Amygdala (tissue), 56 donors: ENCODE measurements at regions not wholly inside any gene's neighbourhood (a gene's known extent, or its start where the extent isn't known, plus 50 kb on each side); places are given as distances from the start of the nearest gene placed in this dataset.
"Not testable (repeated sequence)": the region's sequence is repeated elsewhere in the genome, so short reads cannot be mapped to it uniquely, and the experiment has no call there.

Experiments used
- DNase-seq, 56 donors: peaks; one replicate each; lab custom pipeline; 2025; lab: John Stamatoyannopoulos, UW

DNA sequence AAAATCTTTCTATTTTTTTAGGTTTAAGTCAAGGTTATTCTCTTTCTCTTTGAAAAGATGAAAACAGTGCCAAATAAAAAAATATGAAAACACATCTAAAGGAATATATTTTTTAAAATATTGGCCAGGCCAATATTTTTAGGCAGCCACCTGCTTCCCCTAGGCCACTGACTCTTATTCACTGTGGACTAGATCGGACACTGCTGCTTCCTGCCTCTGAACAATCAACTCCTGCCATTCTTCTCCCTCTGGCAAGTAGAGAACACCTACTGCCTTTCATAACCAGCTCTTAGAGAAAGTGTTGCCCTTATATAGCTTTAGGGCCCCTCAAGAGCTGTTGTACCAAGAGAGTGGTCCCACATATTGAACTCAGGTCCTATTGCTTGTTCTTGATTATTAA is 529.2 kb downstream of the RAPGEF2 start:
- no peak for DNase-seq

GRCh38 chr4:159639671-159640323 is 536.9 kb downstream of the RAPGEF2 start:
- peak in 5 of 56 donors; percentile 1 to 35 (median 3) for DNase-seq

DNA sequence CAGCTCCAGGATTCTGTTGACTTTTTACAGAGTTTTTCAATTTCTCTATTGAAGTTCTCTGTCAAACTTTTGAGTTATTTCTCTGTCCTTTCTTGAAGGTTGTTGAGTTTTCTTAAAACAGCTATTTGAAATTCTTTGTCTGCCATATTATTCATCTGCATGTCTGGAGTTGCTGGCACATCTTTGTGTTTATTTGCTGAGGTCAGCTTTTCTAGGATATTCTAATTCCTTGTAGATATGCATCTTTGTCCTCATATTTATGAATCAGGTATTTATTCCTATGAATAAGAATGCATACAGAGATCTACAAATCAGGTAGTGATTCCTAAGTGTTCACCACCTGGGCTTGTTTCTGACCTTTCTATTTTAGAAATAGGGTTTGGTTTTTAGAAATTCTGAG is 546.4 kb downstream of the RAPGEF2 start:
- DNase-seq, result no peak

GRCh38 chr4:159652871-159653270 is 550.0 kb downstream of the RAPGEF2 start:
- no peak for DNase-seq

- no peak for DNase-seq
Measured at GRCh38 chr4:159655547-159655946, 552.7 kb downstream of the RAPGEF2 start.

DNA sequence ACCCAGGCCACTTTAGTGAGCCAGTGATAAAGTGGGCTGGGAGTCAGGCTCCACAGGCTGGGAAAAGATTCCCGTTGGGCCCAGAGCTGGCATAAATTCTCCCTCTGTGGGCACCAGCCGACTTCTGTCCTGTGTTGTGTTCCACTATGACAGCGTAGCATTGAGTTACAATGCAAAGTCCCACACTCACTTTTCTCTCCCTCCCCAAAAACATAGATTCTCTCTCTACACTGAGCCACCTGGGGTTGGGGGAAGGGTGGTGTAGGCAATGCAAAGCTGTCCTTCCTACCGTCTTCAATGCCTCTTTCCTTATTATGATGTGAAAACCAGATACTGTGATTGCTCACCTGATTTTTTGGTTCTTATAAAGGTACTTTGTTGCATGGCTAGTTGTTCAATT is 566.2 kb downstream of the RAPGEF2 start:
- DNase-seq, result no peak

GRCh38 chr4:159673221-159673620 is 570.3 kb downstream of the RAPGEF2 start:
- DNase-seq, result no peak

- DNase-seq, result no peak
Measured at GRCh38 chr4:159674241-159674640, 571.4 kb downstream of the RAPGEF2 start.

DNA sequence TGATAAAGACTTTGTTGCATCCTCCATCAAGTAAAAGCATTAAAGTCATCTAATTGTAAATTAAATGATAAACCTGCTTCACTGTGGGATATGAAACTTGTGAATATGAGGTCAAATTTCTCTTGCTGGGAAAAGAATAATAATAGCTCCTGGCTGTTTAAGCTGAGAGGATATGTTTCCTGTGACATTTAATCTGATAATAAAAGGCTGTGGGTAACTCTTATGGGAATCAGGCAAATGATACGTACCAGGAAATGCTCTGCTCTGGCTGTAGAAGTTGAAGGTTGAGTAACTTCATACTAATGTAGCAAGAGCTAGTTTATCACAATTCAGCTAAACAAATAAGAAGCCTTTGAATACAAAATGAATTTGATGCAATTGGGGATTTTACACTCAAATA is 574.6 kb downstream of the RAPGEF2 start:
- no peak for DNase-seq

GRCh38 chr4:159682996-159683395 is 580.1 kb downstream of the RAPGEF2 start:
- DNase-seq, result no peak

DNA sequence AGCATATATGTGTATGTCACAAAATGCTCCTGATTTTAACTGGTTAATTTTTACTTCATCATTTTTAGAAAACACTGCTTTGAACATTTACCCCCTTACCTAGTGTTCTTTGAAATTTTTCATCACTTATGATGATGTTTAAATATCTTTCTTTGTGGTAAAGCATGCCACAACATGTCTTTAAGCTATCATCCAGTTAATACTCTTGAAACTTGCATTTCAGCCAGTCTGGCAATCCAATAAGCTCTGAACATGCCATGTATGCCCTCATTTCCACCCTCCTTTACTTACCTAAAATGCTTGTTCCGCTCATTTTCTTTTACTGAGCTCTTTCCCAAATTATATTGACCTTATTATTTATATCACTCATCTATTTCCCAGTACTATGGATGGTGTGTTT is 581.2 kb downstream of the RAPGEF2 start:
- DNase-seq, result no peak

DNA sequence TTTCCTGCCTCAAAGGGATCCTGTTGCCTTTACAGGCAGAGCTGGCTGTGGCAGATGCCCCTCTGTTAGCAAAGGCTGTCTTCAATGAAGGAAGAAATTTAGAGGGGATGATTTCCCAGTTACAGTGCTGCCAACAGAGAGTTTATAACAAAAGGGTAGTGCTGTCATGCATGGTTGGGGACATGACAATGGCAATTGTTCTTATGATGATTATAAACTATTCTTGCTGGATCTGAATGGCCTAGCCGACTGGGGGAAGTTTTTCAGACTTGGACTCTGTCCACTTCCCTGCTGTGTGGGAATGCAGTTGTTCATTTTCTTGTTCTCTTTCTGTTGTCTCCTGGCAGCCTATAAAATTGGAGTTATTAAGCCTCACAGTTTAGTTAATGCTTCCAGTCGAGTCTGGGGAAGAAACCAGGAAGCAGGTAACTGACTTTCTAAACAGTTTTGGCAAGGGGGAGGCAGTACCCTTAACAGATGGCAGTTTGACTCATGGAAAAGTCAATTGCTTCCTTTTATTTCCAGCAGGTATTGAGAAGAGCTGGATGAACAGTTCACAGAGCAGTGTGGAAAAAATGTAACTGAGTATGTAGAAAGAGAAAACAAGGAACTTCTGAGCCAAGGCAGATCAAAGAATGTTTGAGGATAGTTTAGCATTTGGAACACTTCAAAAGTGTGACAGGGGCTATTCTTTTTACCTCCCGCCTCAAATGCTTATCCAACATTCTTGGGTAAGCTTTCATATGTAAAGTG is 582.6 kb downstream of the RAPGEF2 start:
- peak in 1 of 56 donors; percentile 2 for DNase-seq

DNA sequence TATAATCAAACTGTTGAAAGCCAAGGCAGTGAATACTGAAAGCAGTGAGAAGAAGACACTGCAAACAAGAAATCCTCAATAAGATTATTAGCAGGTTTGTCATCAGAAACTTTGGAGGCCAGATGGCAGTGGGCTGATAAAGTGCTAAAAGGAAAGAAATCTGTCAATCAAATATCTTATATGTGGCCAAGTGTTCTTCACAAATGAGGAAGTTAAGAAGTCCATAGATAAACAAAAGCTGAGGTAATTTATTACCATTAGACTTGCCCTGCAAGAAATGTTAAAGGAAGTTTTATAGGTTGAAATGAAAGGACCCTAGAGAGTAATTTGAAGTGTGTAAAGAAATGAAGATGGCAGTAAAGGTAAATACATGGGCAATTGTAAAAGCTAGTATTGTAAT is 586.6 kb downstream of the RAPGEF2 start:
- no peak for DNase-seq

DNA sequence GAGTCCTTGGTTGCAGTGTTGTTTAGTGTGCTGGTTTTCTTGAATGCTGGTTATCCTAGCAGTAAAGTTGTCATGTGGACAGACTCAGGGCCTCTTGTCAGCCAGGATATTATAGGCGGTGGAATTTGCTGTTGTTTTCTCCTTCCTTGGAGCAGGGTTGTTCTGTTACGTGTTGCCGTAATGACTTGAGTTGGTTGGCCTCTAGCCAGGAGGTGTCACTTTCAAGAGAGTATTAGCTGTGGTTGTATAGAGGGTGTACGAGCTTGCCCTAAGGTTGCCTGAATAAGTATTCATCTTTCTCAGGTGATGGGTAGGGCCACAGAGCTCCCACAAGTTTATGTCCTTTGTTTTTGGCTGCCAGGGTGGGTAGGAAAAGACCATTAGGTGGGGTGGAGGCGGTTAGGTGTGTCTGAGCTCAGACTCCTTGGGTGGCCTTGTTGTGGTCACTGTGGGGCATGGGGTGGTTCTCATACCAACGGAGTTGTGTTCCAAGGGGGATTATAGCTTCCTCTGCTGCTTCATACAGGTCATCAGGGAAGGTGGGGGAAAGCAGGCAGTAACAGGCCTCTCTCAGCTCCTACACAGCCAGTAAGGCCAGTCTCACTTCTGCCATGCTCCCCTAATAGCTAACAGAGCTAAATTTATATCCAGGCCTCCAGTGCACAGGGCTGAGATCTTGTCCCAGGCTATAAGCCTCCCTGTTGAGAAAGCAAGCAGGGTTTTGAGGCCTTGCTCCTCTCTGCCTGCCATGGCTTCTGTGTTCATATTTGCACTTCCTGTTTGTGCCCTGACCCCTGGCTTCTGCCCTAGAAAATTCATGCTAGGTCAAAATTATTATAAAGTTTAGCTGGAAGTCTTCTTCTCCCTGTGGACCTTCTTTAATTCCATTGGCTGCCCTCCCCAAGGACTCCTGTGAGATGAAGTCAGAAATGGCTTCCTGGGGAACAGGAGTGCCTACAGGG is 594.7 kb downstream of the RAPGEF2 start:
- DNase-seq, result no peak

DNA sequence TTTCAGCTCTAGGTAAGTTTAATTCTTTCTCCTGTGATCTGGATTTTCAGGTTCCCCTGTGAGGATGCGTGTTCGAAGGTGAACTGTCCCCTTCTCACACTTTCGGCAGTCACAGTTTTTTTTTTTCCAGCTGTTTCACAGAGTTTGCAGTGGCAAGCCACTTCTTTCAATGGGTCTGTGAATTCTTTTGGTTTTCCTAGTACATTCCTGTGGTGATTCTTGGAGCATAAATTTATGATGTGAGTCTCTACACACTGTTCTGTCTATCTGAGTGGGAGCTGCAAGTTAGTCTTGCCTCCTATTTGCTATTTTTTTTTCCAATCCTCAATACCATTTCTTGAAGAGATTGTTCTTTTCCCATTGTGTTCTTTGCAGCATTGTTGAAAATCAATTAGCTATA is 595.5 kb downstream of the RAPGEF2 start:
- DNase-seq, result no peak

GRCh38 chr4:159702200-159702599 is 599.3 kb downstream of the RAPGEF2 start:
- DNase-seq, result no peak

GRCh38 chr4:159705334-159705733 is 602.5 kb downstream of the RAPGEF2 start:
- no peak for DNase-seq

DNA sequence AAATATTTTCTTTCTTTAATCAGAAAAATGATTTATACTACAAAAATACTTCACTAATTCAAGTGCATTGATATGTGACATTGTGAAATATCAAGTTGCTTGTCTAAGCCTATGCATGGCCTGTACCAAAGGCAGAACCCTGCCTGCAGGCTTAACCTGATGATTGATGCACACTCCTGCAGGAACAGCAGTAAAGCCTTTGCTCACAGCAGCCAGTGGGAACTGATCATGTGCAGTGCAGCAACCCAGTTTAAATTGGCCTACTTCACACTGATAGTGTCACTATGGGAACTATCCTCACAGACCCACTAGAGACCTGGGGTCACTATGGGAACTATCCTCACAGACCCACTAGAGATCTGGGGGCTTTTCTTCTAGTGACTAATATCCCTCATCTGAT is 603.8 kb downstream of the RAPGEF2 start:
- no peak for DNase-seq

DNA sequence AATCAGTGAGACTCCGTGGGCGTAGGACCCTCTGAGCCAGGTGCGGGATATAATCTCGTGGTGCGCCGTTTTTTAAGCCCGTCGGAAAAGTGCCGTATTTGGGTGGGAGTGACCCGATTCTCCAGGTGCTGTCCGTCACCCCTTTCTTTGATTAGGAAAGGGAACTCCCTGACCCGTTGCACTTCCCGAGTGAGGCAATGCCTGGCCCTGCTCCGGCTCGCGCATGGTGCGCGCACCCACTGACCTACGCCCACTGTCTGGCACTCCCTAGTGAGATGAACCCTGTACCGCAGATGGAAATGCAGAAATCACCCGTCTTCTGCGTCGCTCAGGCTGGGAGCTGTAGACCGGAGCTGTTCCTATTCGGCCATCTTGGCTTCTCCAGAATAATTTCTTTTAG is 612.3 kb downstream of the RAPGEF2 start:
- DNase-seq, result not testable (repeated sequence)

DNA sequence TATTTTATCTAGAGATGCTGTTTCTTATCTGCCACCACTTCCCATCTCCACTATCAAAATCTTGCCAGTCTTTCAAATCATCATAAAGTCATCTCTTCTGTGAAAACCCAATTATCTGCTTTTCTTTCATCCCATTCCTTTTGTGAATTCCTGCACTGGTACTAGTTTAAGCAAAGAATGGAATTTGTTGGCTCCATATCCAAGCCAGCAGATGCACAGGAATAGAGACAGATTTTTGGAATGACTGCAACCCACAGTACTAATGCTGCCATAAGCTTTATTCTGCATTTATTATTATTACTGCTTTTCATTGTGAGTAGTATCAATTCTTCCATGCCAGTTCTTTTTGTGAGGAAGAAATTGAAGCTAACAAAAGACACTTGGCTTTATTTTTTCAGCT is 616.7 kb downstream of the RAPGEF2 start:
- no peak for DNase-seq

GRCh38 chr4:159722052-159722451 is 619.2 kb downstream of the RAPGEF2 start:
- no peak for DNase-seq
